ENCODE measurements at regions not wholly inside any gene's neighbourhood (a gene's known extent, or its start where the extent isn't known, plus 50 kb on each side); places are given as distances from the start of the nearest gene placed in this dataset.

GRCh38 chr11:130700092-130700491, 216.2 kb downstream of the SNX19 start:
- TF ChIP-seq, protein P1, sequence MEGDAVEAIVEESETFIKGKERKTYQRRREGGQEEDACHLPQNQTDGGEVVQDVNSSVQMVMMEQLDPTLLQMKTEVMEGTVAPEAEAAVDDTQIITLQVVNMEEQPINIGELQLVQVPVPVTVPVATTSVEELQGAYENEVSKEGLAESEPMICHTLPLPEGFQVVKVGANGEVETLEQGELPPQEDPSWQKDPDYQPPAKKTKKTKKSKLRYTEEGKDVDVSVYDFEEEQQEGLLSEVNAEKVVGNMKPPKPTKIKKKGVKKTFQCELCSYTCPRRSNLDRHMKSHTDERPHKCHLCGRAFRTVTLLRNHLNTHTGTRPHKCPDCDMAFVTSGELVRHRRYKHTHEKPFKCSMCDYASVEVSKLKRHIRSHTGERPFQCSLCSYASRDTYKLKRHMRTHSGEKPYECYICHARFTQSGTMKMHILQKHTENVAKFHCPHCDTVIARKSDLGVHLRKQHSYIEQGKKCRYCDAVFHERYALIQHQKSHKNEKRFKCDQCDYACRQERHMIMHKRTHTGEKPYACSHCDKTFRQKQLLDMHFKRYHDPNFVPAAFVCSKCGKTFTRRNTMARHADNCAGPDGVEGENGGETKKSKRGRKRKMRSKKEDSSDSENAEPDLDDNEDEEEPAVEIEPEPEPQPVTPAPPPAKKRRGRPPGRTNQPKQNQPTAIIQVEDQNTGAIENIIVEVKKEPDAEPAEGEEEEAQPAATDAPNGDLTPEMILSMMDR (IDR thresholded peaks at IDR 0.05): no peak
- TF ChIP-seq EP300 (IDR thresholded peaks at IDR 0.05; ENCODE audit: low read depth): no peak

Measured in transverse colon (tissue), 3 donors.